GM23338 (cell line): ENCODE measurements at regions not wholly inside any gene's neighbourhood (a gene's known extent, or its start where the extent isn't known, plus 50 kb on each side); places are given as distances from the start of the nearest gene placed in this dataset.

Experiments used
- ATAC-seq: fragments of 200-7000 bp; cut with Tn5 transposase; 3 replicates; pipeline ENCODE4 v1.9.1; 2020
- DNase-seq: peaks from one replicate; pipeline ENCODE4 v3.0.0-alpha.2; 2015; ENCODE audit warnings: low spot score
- H2AFZ ChIP-seq: fragments of 200-600 bp; sonication (generic); 2 replicates; pipeline ENCODE4 v1.8.0; 2016; ENCODE audit warnings: antibody characterized with exemption, mild to moderate bottlenecking, moderate library complexity
- H3F3A ChIP-seq: fragments of 200-600 bp; sonication (generic); replicated peaks from 2 replicates; pipeline ENCODE4 v1.8.0; 2017; ENCODE audit warnings: antibody characterized with exemption, mixed run types, low read depth
- H3K27ac ChIP-seq: fragments of 200-600 bp; sonication (generic); 2 replicates; pipeline ENCODE4 v1.6.1; 2016; ENCODE audit warnings: low read depth
- H3K27me3 ChIP-seq: fragments of 200-600 bp; sonication (generic); 2 replicates; pipeline ENCODE4 v1.8.0; 2016; ENCODE audit warnings: mild to moderate bottlenecking, mixed run types, moderate library complexity; ENCODE audit not compliant: insufficient read depth
- H3K36me3 ChIP-seq: fragments of 200-600 bp; sonication (generic); 2 replicates; pipeline ENCODE4 v1.8.0; 2016; ENCODE audit warnings: mild to moderate bottlenecking; ENCODE audit not compliant: insufficient read depth
- H3K4me1 ChIP-seq: fragments of 200-600 bp; sonication (generic); 2 replicates; pipeline ENCODE4 v1.8.0; 2016; ENCODE audit warnings: mild to moderate bottlenecking, moderate library complexity; ENCODE audit not compliant: insufficient read depth
- H3K4me2 ChIP-seq: fragments of 200-600 bp; sonication (generic); 2 replicates; pipeline ENCODE4 v1.7.1; 2017; ENCODE audit warnings: mixed run types
- H3K4me3 ChIP-seq: fragments of 200-600 bp; sonication (generic); 2 replicates; pipeline ENCODE4 v1.6.1; 2016; ENCODE audit warnings: mixed run types
- H3K79me2 ChIP-seq: fragments of 200-600 bp; sonication (generic); replicated peaks from 2 replicates; pipeline ENCODE4 v1.8.0; 2017; ENCODE audit warnings: mild to moderate bottlenecking; ENCODE audit not compliant: insufficient read depth
- H3K9me2 ChIP-seq: fragments of 200-600 bp; sonication (generic); 2 replicates; pipeline ENCODE4 v1.8.0; 2017; ENCODE audit not compliant: insufficient read depth
- H4K20me1 ChIP-seq: fragments of 200-600 bp; sonication (generic); replicated peaks from 2 replicates; pipeline ENCODE4 v1.8.0; 2017; ENCODE audit warnings: mild to moderate bottlenecking; ENCODE audit not compliant: insufficient read depth
- H3K27ac Mint-ChIP-seq: 2 replicates; pipeline ENCODE4 v1.8.0; 2020; ENCODE audit warnings: inconsistent platforms, mild to moderate bottlenecking, moderate library complexity, mixed read lengths
- H3K27me3 Mint-ChIP-seq: 3 replicates; pipeline ENCODE4 v1.8.0; 2022; ENCODE audit warnings: low read depth, mild to moderate bottlenecking, moderate library complexity, mixed read lengths, inconsistent platforms; ENCODE audit not compliant: insufficient read depth, poor library complexity
- H3K36me3 Mint-ChIP-seq: 3 replicates; pipeline ENCODE4 v1.8.0; 2021; ENCODE audit warnings: low read depth, mild to moderate bottlenecking, inconsistent platforms, moderate library complexity, mixed read lengths
- H3K4me1 Mint-ChIP-seq: 3 replicates; pipeline ENCODE4 v1.8.0; 2020; ENCODE audit warnings: mild to moderate bottlenecking, inconsistent platforms, mixed read lengths
- H3K4me3 Mint-ChIP-seq: 3 replicates; pipeline ENCODE4 v1.8.0; 2021; ENCODE audit warnings: moderate library complexity, mild to moderate bottlenecking, inconsistent platforms, mixed read lengths
- H3K9me3 Mint-ChIP-seq: 3 replicates; pipeline ENCODE4 v1.8.0; 2020; ENCODE audit warnings: moderate library complexity, mild to moderate bottlenecking, inconsistent platforms, mixed read lengths
- CREB1 ChIP-seq: fragments of 250-450 bp; sonication (Bioruptor Pico); IDR thresholded peaks from 2 replicates; pipeline ENCODE4 v1.5.0; 2020; ENCODE audit warnings: low read depth, mild to moderate bottlenecking, moderate library complexity
- EZH2 ChIP-seq: fragments of 200-600 bp; sonication (generic); IDR thresholded peaks from one replicate; pipeline ENCODE4 v1.8.0; 2017; ENCODE audit warnings: antibody characterized with exemption, mild to moderate bottlenecking, low read depth; ENCODE audit not compliant: unreplicated experiment
- EZH2phosphoT487 ChIP-seq: fragments of 200-600 bp; sonication (generic); IDR thresholded peaks from one replicate; pipeline ENCODE4 v1.8.1; 2018; ENCODE audit warnings: antibody characterized with exemption; ENCODE audit not compliant: unreplicated experiment
- JUNB ChIP-seq: IDR thresholded peaks from one replicate; pipeline ENCODE4 v1.6.1; 2016; ENCODE audit warnings: antibody characterized with exemption; ENCODE audit not compliant: unreplicated experiment
- NANOG ChIP-seq: IDR thresholded peaks from 2 replicates; pipeline ENCODE4 v1.6.1; 2016; ENCODE audit warnings: antibody characterized with exemption, borderline replicate concordance
- POLR2AphosphoS5 ChIP-seq: IDR thresholded peaks from 2 replicates; pipeline ENCODE4 v1.6.1; 2016; ENCODE audit warnings: antibody characterized with exemption, low read depth
- STAT1 ChIP-seq: IDR thresholded peaks from one replicate; pipeline ENCODE4 v1.6.1; 2016; ENCODE audit warnings: antibody characterized with exemption; ENCODE audit not compliant: unreplicated experiment
- ZNF114 ChIP-seq: fragments of 250-450 bp; sonication (Bioruptor Pico); IDR thresholded peaks from 2 replicates; pipeline ENCODE4 v1.5.0; 2020; ENCODE audit warnings: mild to moderate bottlenecking, moderate library complexity
- ZNF331 ChIP-seq: fragments of 250-450 bp; sonication (Bioruptor Pico); IDR thresholded peaks from 2 replicates; pipeline ENCODE4 v1.5.0; 2020; ENCODE audit warnings: low read depth, mild to moderate bottlenecking, moderate library complexity
- TF ChIP-seq, protein P1 (sequence below): IDR thresholded peaks from 2 replicates; pipeline ENCODE4 v1.6.1; 2016; ENCODE audit warnings: antibody characterized with exemption
- TF ChIP-seq, protein P2 (sequence below): fragments of 250-450 bp; sonication (Bioruptor Pico); IDR thresholded peaks from 2 replicates; pipeline ENCODE4 v1.5.0; 2020; ENCODE audit warnings: mild to moderate bottlenecking, moderate library complexity
- TF ChIP-seq, protein P3 (sequence below), 2 experiments: fragments of 200-600 bp in 1 of 2; sonication (generic) in 1 of 2; conservative IDR thresholded peaks; 2 replicates each; pipeline versions ENCODE4 v1.5.1 to v1.6.1; 2016 to 2017; ENCODE audit warnings: antibody characterized with exemption in 2 of 2, low read depth in 2 of 2, mild to moderate bottlenecking in 2 of 2, moderate library complexity in 1 of 2
- TF ChIP-seq, protein P4 (sequence below): IDR thresholded peaks from one replicate; pipeline ENCODE4 v1.6.1; 2018; ENCODE audit warnings: antibody characterized with exemption; ENCODE audit not compliant: unreplicated experiment

DNA sequence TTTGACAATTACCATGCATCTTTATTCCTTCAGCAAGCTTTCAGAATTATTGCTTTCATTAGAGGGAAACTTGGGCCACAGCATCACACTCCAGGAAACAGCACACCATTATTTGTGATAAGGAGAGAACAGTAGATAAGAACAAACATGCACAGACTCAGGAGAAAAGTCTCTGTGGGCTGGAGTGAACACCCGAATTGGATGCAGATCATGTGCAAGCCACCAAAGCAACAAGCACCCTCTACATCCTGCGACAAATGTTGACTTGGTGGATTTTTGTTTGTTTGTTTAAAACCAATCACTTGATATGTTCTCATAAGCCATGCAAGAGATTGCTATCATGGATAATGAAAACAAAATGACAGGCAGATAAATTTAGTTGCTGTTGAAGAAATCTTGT, 67.7 kb upstream of the ZFP64 start:
- Histone ChIP-seq H3K4me3 (no peak overlapping the region), H3K9me2 (peaks cover 10% of the 10 kb centered on the region; the same call in 1 of the 2 replicates), H4K20me1 (no peaks in the 10 kb centered on the region), H3K27ac (no peak overlapping the region), H3K4me1 (no peaks in the 10 kb centered on the region), H3K4me2 (no peak overlapping the region), H3K27me3 (no peaks in the 10 kb centered on the region), H3K79me2 (no peaks in the 10 kb centered on the region), H3K36me3 (no peaks in the 10 kb centered on the region), H3F3A (no peaks in the 10 kb centered on the region), H2AFZ (no peak overlapping the region)
- DNase-seq (no peak), ATAC-seq (no peak)
- no peak overlapping the region for H3K4me3 Mint-ChIP-seq
- peaks cover 3% of the 10 kb centered on the region for H3K27me3 Mint-ChIP-seq
- H3K9me3 Mint-ChIP-seq, result peaks cover 7% of the 10 kb centered on the region
- no peaks in the 10 kb centered on the region for H3K36me3 Mint-ChIP-seq
- no peaks in the 10 kb centered on the region for H3K4me1 Mint-ChIP-seq
- no peak overlapping the region for H3K27ac Mint-ChIP-seq
- TF ChIP-seq, protein P1, sequence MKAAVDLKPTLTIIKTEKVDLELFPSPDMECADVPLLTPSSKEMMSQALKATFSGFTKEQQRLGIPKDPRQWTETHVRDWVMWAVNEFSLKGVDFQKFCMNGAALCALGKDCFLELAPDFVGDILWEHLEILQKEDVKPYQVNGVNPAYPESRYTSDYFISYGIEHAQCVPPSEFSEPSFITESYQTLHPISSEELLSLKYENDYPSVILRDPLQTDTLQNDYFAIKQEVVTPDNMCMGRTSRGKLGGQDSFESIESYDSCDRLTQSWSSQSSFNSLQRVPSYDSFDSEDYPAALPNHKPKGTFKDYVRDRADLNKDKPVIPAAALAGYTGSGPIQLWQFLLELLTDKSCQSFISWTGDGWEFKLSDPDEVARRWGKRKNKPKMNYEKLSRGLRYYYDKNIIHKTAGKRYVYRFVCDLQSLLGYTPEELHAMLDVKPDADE, result no peak
- TF ChIP-seq EZH2 (no peak), EZH2phosphoT487 (no peak), JUNB (no peak), NANOG (no peak), POLR2AphosphoS5 (no peak), ZNF331 (CRISPR knock-in tag) (no peak), CREB1 (no peak), ZNF114 (CRISPR knock-in tag) (no peak), STAT1 (no peak)
- TF ChIP-seq, protein P2, sequence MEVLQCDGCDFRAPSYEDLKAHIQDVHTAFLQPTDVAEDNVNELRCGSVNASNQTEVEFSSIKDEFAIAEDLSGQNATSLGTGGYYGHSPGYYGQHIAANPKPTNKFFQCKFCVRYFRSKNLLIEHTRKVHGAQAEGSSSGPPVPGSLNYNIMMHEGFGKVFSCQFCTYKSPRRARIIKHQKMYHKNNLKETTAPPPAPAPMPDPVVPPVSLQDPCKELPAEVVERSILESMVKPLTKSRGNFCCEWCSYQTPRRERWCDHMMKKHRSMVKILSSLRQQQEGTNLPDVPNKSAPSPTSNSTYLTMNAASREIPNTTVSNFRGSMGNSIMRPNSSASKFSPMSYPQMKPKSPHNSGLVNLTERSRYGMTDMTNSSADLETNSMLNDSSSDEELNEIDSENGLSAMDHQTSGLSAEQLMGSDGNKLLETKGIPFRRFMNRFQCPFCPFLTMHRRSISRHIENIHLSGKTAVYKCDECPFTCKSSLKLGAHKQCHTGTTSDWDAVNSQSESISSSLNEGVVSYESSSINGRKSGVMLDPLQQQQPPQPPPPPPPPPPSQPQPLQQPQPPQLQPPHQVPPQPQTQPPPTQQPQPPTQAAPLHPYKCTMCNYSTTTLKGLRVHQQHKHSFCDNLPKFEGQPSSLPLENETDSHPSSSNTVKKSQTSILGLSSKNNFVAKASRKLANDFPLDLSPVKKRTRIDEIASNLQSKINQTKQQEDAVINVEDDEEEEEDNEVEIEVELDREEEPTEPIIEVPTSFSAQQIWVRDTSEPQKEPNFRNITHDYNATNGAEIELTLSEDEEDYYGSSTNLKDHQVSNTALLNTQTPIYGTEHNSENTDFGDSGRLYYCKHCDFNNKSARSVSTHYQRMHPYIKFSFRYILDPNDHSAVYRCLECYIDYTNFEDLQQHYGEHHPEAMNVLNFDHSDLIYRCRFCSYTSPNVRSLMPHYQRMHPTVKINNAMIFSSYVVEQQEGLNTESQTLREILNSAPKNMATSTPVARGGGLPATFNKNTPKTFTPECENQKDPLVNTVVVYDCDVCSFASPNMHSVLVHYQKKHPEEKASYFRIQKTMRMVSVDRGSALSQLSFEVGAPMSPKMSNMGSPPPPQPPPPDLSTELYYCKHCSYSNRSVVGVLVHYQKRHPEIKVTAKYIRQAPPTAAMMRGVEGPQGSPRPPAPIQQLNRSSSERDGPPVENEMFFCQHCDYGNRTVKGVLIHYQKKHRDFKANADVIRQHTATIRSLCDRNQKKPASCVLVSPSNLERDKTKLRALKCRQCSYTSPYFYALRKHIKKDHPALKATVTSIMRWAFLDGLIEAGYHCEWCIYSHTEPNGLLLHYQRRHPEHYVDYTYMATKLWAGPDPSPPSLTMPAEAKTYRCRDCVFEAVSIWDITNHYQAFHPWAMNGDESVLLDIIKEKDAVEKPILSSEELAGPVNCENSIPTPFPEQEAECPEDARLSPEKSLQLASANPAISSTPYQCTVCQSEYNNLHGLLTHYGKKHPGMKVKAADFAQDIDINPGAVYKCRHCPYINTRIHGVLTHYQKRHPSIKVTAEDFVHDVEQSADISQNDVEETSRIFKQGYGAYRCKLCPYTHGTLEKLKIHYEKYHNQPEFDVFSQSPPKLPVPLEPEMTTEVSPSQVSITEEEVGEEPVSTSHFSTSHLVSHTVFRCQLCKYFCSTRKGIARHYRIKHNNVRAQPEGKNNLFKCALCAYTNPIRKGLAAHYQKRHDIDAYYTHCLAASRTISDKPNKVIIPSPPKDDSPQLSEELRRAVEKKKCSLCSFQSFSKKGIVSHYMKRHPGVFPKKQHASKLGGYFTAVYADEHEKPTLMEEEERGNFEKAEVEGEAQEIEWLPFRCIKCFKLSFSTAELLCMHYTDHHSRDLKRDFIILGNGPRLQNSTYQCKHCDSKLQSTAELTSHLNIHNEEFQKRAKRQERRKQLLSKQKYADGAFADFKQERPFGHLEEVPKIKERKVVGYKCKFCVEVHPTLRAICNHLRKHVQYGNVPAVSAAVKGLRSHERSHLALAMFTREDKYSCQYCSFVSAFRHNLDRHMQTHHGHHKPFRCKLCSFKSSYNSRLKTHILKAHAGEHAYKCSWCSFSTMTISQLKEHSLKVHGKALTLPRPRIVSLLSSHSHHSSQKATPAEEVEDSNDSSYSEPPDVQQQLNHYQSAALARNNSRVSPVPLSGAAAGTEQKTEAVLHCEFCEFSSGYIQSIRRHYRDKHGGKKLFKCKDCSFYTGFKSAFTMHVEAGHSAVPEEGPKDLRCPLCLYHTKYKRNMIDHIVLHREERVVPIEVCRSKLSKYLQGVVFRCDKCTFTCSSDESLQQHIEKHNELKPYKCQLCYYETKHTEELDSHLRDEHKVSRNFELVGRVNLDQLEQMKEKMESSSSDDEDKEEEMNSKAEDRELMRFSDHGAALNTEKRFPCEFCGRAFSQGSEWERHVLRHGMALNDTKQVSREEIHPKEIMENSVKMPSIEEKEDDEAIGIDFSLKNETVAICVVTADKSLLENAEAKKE (CRISPR knock-in tag), result no peak
- TF ChIP-seq, protein P3, sequence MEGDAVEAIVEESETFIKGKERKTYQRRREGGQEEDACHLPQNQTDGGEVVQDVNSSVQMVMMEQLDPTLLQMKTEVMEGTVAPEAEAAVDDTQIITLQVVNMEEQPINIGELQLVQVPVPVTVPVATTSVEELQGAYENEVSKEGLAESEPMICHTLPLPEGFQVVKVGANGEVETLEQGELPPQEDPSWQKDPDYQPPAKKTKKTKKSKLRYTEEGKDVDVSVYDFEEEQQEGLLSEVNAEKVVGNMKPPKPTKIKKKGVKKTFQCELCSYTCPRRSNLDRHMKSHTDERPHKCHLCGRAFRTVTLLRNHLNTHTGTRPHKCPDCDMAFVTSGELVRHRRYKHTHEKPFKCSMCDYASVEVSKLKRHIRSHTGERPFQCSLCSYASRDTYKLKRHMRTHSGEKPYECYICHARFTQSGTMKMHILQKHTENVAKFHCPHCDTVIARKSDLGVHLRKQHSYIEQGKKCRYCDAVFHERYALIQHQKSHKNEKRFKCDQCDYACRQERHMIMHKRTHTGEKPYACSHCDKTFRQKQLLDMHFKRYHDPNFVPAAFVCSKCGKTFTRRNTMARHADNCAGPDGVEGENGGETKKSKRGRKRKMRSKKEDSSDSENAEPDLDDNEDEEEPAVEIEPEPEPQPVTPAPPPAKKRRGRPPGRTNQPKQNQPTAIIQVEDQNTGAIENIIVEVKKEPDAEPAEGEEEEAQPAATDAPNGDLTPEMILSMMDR (conservative IDR thresholded peaks at IDR 0.05; ENCODE audit: low read depth in 2 of 2), result no peak
- TF ChIP-seq, protein P4, sequence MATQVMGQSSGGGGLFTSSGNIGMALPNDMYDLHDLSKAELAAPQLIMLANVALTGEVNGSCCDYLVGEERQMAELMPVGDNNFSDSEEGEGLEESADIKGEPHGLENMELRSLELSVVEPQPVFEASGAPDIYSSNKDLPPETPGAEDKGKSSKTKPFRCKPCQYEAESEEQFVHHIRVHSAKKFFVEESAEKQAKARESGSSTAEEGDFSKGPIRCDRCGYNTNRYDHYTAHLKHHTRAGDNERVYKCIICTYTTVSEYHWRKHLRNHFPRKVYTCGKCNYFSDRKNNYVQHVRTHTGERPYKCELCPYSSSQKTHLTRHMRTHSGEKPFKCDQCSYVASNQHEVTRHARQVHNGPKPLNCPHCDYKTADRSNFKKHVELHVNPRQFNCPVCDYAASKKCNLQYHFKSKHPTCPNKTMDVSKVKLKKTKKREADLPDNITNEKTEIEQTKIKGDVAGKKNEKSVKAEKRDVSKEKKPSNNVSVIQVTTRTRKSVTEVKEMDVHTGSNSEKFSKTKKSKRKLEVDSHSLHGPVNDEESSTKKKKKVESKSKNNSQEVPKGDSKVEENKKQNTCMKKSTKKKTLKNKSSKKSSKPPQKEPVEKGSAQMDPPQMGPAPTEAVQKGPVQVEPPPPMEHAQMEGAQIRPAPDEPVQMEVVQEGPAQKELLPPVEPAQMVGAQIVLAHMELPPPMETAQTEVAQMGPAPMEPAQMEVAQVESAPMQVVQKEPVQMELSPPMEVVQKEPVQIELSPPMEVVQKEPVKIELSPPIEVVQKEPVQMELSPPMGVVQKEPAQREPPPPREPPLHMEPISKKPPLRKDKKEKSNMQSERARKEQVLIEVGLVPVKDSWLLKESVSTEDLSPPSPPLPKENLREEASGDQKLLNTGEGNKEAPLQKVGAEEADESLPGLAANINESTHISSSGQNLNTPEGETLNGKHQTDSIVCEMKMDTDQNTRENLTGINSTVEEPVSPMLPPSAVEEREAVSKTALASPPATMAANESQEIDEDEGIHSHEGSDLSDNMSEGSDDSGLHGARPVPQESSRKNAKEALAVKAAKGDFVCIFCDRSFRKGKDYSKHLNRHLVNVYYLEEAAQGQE, result no peak
